GM23338 (cell line): ENCODE measurements at regions not wholly inside any gene's neighbourhood (a gene's known extent, or its start where the extent isn't known, plus 50 kb on each side); places are given as distances from the start of the nearest gene placed in this dataset.

Source experiments
- ATAC-seq: fragments of 200-7000 bp; cut with Tn5 transposase; 3 replicates; pipeline ENCODE4 v1.9.1; 2020
- DNase-seq: peaks from one replicate; pipeline ENCODE4 v3.0.0-alpha.2; 2015; ENCODE audit warnings: low spot score
- H2AFZ ChIP-seq: fragments of 200-600 bp; sonication (generic); 2 replicates; pipeline ENCODE4 v1.8.0; 2016; ENCODE audit warnings: antibody characterized with exemption, mild to moderate bottlenecking, moderate library complexity
- H3F3A ChIP-seq: fragments of 200-600 bp; sonication (generic); replicated peaks from 2 replicates; pipeline ENCODE4 v1.8.0; 2017; ENCODE audit warnings: antibody characterized with exemption, mixed run types, low read depth
- H3K27ac ChIP-seq: fragments of 200-600 bp; sonication (generic); 2 replicates; pipeline ENCODE4 v1.6.1; 2016; ENCODE audit warnings: low read depth
- H3K27me3 ChIP-seq: fragments of 200-600 bp; sonication (generic); 2 replicates; pipeline ENCODE4 v1.8.0; 2016; ENCODE audit warnings: mild to moderate bottlenecking, mixed run types, moderate library complexity; ENCODE audit not compliant: insufficient read depth
- H3K36me3 ChIP-seq: fragments of 200-600 bp; sonication (generic); 2 replicates; pipeline ENCODE4 v1.8.0; 2016; ENCODE audit warnings: mild to moderate bottlenecking; ENCODE audit not compliant: insufficient read depth
- H3K4me1 ChIP-seq: fragments of 200-600 bp; sonication (generic); 2 replicates; pipeline ENCODE4 v1.8.0; 2016; ENCODE audit warnings: mild to moderate bottlenecking, moderate library complexity; ENCODE audit not compliant: insufficient read depth
- H3K4me2 ChIP-seq: fragments of 200-600 bp; sonication (generic); 2 replicates; pipeline ENCODE4 v1.7.1; 2017; ENCODE audit warnings: mixed run types
- H3K4me3 ChIP-seq: fragments of 200-600 bp; sonication (generic); 2 replicates; pipeline ENCODE4 v1.6.1; 2016; ENCODE audit warnings: mixed run types
- H3K79me2 ChIP-seq: fragments of 200-600 bp; sonication (generic); replicated peaks from 2 replicates; pipeline ENCODE4 v1.8.0; 2017; ENCODE audit warnings: mild to moderate bottlenecking; ENCODE audit not compliant: insufficient read depth
- H3K9me2 ChIP-seq: fragments of 200-600 bp; sonication (generic); 2 replicates; pipeline ENCODE4 v1.8.0; 2017; ENCODE audit not compliant: insufficient read depth
- H4K20me1 ChIP-seq: fragments of 200-600 bp; sonication (generic); replicated peaks from 2 replicates; pipeline ENCODE4 v1.8.0; 2017; ENCODE audit warnings: mild to moderate bottlenecking; ENCODE audit not compliant: insufficient read depth
- H3K27ac Mint-ChIP-seq: 2 replicates; pipeline ENCODE4 v1.8.0; 2020; ENCODE audit warnings: inconsistent platforms, mild to moderate bottlenecking, moderate library complexity, mixed read lengths
- H3K27me3 Mint-ChIP-seq: 3 replicates; pipeline ENCODE4 v1.8.0; 2022; ENCODE audit warnings: low read depth, mild to moderate bottlenecking, moderate library complexity, mixed read lengths, inconsistent platforms; ENCODE audit not compliant: insufficient read depth, poor library complexity
- H3K36me3 Mint-ChIP-seq: 3 replicates; pipeline ENCODE4 v1.8.0; 2021; ENCODE audit warnings: low read depth, mild to moderate bottlenecking, inconsistent platforms, moderate library complexity, mixed read lengths
- H3K4me1 Mint-ChIP-seq: 3 replicates; pipeline ENCODE4 v1.8.0; 2020; ENCODE audit warnings: mild to moderate bottlenecking, inconsistent platforms, mixed read lengths
- H3K4me3 Mint-ChIP-seq: 3 replicates; pipeline ENCODE4 v1.8.0; 2021; ENCODE audit warnings: moderate library complexity, mild to moderate bottlenecking, inconsistent platforms, mixed read lengths
- H3K9me3 Mint-ChIP-seq: 3 replicates; pipeline ENCODE4 v1.8.0; 2020; ENCODE audit warnings: moderate library complexity, mild to moderate bottlenecking, inconsistent platforms, mixed read lengths
- CREB1 ChIP-seq: fragments of 250-450 bp; sonication (Bioruptor Pico); IDR thresholded peaks from 2 replicates; pipeline ENCODE4 v1.5.0; 2020; ENCODE audit warnings: low read depth, mild to moderate bottlenecking, moderate library complexity
- CTCF ChIP-seq, 2 experiments: fragments of 200-600 bp in 1 of 2; sonication (generic) in 1 of 2; conservative IDR thresholded peaks; 2 replicates each; pipeline versions ENCODE4 v1.5.1 to v1.6.1; 2016 to 2017; ENCODE audit warnings: antibody characterized with exemption in 2 of 2, low read depth in 2 of 2, mild to moderate bottlenecking in 2 of 2, moderate library complexity in 1 of 2
- ETS1 ChIP-seq: IDR thresholded peaks from 2 replicates; pipeline ENCODE4 v1.6.1; 2016; ENCODE audit warnings: antibody characterized with exemption
- EZH2 ChIP-seq: fragments of 200-600 bp; sonication (generic); IDR thresholded peaks from one replicate; pipeline ENCODE4 v1.8.0; 2017; ENCODE audit warnings: antibody characterized with exemption, mild to moderate bottlenecking, low read depth; ENCODE audit not compliant: unreplicated experiment
- EZH2phosphoT487 ChIP-seq: fragments of 200-600 bp; sonication (generic); IDR thresholded peaks from one replicate; pipeline ENCODE4 v1.8.1; 2018; ENCODE audit warnings: antibody characterized with exemption; ENCODE audit not compliant: unreplicated experiment
- JUNB ChIP-seq: IDR thresholded peaks from one replicate; pipeline ENCODE4 v1.6.1; 2016; ENCODE audit warnings: antibody characterized with exemption; ENCODE audit not compliant: unreplicated experiment
- NANOG ChIP-seq: IDR thresholded peaks from 2 replicates; pipeline ENCODE4 v1.6.1; 2016; ENCODE audit warnings: antibody characterized with exemption, borderline replicate concordance
- POLR2AphosphoS5 ChIP-seq: IDR thresholded peaks from 2 replicates; pipeline ENCODE4 v1.6.1; 2016; ENCODE audit warnings: antibody characterized with exemption, low read depth
- REST ChIP-seq: IDR thresholded peaks from one replicate; pipeline ENCODE4 v1.6.1; 2018; ENCODE audit warnings: antibody characterized with exemption; ENCODE audit not compliant: unreplicated experiment
- STAT1 ChIP-seq: IDR thresholded peaks from one replicate; pipeline ENCODE4 v1.6.1; 2016; ENCODE audit warnings: antibody characterized with exemption; ENCODE audit not compliant: unreplicated experiment
- ZNF114 ChIP-seq: fragments of 250-450 bp; sonication (Bioruptor Pico); IDR thresholded peaks from 2 replicates; pipeline ENCODE4 v1.5.0; 2020; ENCODE audit warnings: mild to moderate bottlenecking, moderate library complexity
- ZNF331 ChIP-seq: fragments of 250-450 bp; sonication (Bioruptor Pico); IDR thresholded peaks from 2 replicates; pipeline ENCODE4 v1.5.0; 2020; ENCODE audit warnings: low read depth, mild to moderate bottlenecking, moderate library complexity

DNA sequence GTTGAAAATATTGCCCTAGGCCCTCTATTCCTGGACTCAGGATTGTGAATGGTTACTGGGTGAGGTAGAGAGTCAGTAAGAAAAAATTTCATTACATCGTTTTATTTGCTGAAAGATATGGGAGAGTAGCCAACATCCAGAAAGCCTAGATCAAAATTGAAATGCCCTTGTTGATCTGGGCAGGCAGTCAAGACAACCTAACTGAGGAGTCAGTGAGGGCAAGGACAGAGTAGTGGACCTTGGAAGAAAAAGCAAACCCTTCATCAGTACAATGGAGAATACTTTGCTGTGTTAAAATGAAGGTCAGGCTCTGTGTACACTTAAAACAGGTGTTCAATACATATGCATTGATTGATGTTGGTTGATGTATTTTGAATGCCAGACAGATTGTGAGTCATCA is 576.7 kb downstream of the OLFM4 start (continued):
- TF ChIP-seq CTCF (conservative IDR thresholded peaks at IDR 0.05; ENCODE audit: low read depth in 2 of 2): no peak
- TF ChIP-seq POLR2AphosphoS5: no peak
- no peak for TF ChIP-seq REST
- TF ChIP-seq ETS1: no peak
- TF ChIP-seq NANOG: no peak
- TF ChIP-seq JUNB: no peak

DNA sequence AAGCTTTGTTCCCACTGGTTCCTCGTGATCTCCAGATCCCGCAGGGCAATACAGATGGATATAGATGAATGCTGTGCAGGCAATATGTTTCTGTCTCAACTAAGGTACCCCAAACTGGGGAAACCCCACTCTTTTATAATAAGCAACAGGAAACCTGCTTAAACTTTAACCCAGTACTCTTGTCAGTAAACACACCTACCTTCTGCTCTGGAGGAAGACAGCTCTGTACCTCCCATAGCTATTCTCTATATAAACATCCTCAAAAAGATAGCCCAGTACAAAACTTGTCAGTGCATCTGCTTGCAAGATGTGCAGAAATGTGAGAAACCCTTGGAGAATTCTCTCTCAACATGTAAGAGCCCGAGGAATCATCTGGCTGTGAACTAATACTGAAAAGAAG is 583.6 kb downstream of the OLFM4 start:
- no peaks in the 10 kb centered on the region for H3K36me3 ChIP-seq
- H3K4me3 ChIP-seq: no peak overlapping the region
- Mint-ChIP-seq H3K27ac (no peak overlapping the region), H3K27me3 (peaks cover 5% of the 10 kb centered on the region), H3K4me1 (peaks cover 5% of the 10 kb centered on the region; the same call in 2 of the 3 replicates), H3K9me3 (no peaks in the 10 kb centered on the region), H3K36me3 (no peaks in the 10 kb centered on the region), H3K4me3 (no peak overlapping the region)
- no peaks in the 10 kb centered on the region for H3F3A ChIP-seq
- no peaks in the 10 kb centered on the region for H3K79me2 ChIP-seq
- H3K4me1 ChIP-seq: no peaks in the 10 kb centered on the region; the same call in 1 of the 2 replicates
- H3K27me3 ChIP-seq: no peaks in the 10 kb centered on the region
- no peaks in the 10 kb centered on the region for H4K20me1 ChIP-seq
- H2AFZ ChIP-seq: no peak overlapping the region
- no peak for DNase-seq
- no peaks in the 10 kb centered on the region for H3K9me2 ChIP-seq
- no peak overlapping the region for H3K4me2 ChIP-seq
- no peak for ATAC-seq
- H3K27ac ChIP-seq: no peak overlapping the region
- no peak for TF ChIP-seq ETS1
- TF ChIP-seq EZH2: no peak
- TF ChIP-seq NANOG: no peak
- TF ChIP-seq STAT1: no peak
- TF ChIP-seq JUNB: no peak
- TF ChIP-seq CTCF (conservative IDR thresholded peaks at IDR 0.05; ENCODE audit: low read depth in 2 of 2): no peak
- TF ChIP-seq ZNF114 (CRISPR knock-in tag): no peak
- TF ChIP-seq CREB1 (CRISPR knock-in tag): no peak
- TF ChIP-seq ZNF331 (CRISPR knock-in tag): no peak
- TF ChIP-seq EZH2phosphoT487: no peak
- no peak for TF ChIP-seq POLR2AphosphoS5
